CD4-positive, alpha-beta T cell treated with Interleukin-12 subunit alpha and Interleukin-12 subunit beta, for 1 hour (primary cell): ENCODE measurements at regions not wholly inside any gene's neighbourhood (a gene's known extent, or its start where the extent isn't known, plus 50 kb on each side); places are given as distances from the start of the nearest gene placed in this dataset.
"Not testable (repeated sequence)": the region's sequence is repeated elsewhere in the genome, so short reads cannot be mapped to it uniquely, and the experiment has no call there.

Experiments used
- DNase-seq: peaks from one replicate; pipeline ENCODE4 v3.0.0-alpha.2; 2020

- no peak for DNase-seq
Observed at GRCh38 chr13:42400188-42400833, 128.4 kb downstream of the AKAP11 start.

GRCh38 chr13:42401376-42401775 is 129.4 kb downstream of the AKAP11 start:
- DNase-seq: no peak

GRCh38 chr13:42405665-42406390 is 133.9 kb downstream of the AKAP11 start:
- DNase-seq: peak; percentile 57

GRCh38 chr13:42409075-42409474 is 137.1 kb downstream of the AKAP11 start:
- DNase-seq: no peak

- no peak for DNase-seq
Observed at GRCh38 chr13:42409551-42409950, 137.6 kb downstream of the AKAP11 start.

GRCh38 chr13:42412812-42413483 is 141.0 kb downstream of the AKAP11 start:
- no peak for DNase-seq

- no peak for DNase-seq
Observed at GRCh38 chr13:42413484-42413815, 141.5 kb downstream of the AKAP11 start.

- DNase-seq: no peak
Observed at GRCh38 chr13:42417626-42418025, 145.7 kb downstream of the AKAP11 start.

GRCh38 chr13:42418184-42418583 is 146.2 kb downstream of the AKAP11 start:
- DNase-seq: no peak

- no peak for DNase-seq
Observed at GRCh38 chr13:42420304-42420703, 148.4 kb downstream of the AKAP11 start.

- DNase-seq: no peak
Observed at GRCh38 chr13:42422681-42423080, 150.7 kb downstream of the AKAP11 start.

GRCh38 chr13:42424182-42424581 is 149.8 kb upstream of the TNFSF11 start:
- DNase-seq: no peak

GRCh38 chr13:42445354-42445753 is 128.6 kb upstream of the TNFSF11 start:
- DNase-seq: no peak

GRCh38 chr13:42446597-42446996 is 127.4 kb upstream of the TNFSF11 start:
- DNase-seq: not testable (repeated sequence)

GRCh38 chr13:42453091-42453645 is 120.8 kb upstream of the TNFSF11 start:
- DNase-seq: no peak

GRCh38 chr13:42454749-42455148 is 119.2 kb upstream of the TNFSF11 start:
- no peak for DNase-seq

- no peak for DNase-seq
Observed at GRCh38 chr13:42458193-42458592, 115.8 kb upstream of the TNFSF11 start.

- peak; percentile 14 for DNase-seq
Observed at GRCh38 chr13:42466123-42466522, 107.8 kb upstream of the TNFSF11 start.

GRCh38 chr13:42466609-42467008 is 107.3 kb upstream of the TNFSF11 start:
- DNase-seq: no peak

- DNase-seq: no peak
Observed at GRCh38 chr13:42474954-42475353, 99.0 kb upstream of the TNFSF11 start.

GRCh38 chr13:42477596-42478190 is 96.3 kb upstream of the TNFSF11 start:
- no peak for DNase-seq

- peak; percentile 28 for DNase-seq
Observed at GRCh38 chr13:42478531-42479156, 95.3 kb upstream of the TNFSF11 start.

GRCh38 chr13:42484386-42484785 is 89.6 kb upstream of the TNFSF11 start:
- DNase-seq: no peak
